HTR-8/SVneo (cell line): ENCODE measurements at regions not wholly inside any gene's neighbourhood (a gene's known extent, or its start where the extent isn't known, plus 50 kb on each side); places are given as distances from the start of the nearest gene placed in this dataset.

ENCODE experiments used
- DNase-seq: peaks from one replicate; pipeline ENCODE4 v3.0.0; 2011; ENCODE audit warnings: low spot score, mixed read lengths; ENCODE audit not compliant: insufficient read length
- FAIRE-seq: peaks from 2 replicates; lab custom pipeline; 2011; peaks lifted over from hg19 to GRCh38; lab: Jason Lieb, UNC

DNA sequence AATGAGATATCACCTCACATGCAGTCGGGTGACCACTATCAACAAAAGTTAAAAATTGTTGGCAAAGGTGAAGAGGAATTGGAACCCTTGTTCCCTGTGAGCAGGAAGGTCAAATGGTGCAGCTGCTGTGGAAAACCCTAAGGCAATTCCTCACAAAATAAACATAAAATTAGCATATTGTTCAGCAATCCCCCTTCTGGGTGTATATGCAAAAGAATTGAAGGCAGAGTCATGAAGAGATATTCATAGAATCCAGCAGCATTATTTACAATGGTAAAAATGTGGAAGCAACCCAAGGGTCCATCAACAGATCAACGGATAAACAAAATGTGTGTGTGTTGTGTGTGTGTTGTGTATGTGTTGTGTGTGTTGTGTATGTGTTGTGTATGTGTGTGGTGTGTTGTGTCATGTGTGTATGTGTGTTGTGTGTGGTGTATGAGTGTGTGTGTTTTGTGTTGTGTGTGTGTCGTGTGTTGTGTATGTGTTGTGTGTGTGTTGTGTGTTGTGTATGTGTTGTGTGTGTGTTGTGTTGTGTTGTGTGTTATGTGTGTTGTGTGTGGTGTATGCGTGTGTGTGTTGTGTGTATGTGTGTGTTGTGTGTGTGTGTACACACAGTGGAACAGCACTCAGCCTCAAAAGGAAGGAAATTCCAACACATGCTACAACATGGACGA lies 245.1 kb downstream of the ERMARD start:
- DNase-seq: no peak
- FAIRE-seq: no peak

DNA sequence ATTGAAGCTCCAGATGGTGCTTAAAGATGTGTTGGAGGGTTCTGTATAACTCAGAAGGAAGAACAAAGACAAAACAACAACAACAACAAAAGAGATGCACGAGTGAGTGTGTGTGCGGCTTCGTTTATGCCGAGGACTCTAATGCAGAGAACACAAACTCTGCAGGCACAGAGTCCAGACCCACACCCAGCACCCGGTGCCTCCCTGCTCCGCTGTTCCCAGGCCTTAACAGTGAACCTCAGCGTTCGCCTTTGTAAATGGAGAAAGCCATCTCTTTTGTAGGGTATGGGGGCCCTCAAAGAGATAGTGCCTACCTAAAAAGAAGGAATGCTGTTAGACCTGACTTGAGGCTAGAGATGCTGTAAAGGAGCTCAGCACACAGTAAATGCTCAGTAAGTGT lies 243.3 kb downstream of the ERMARD start:
- DNase-seq: no peak
- FAIRE-seq: no peak

DNA sequence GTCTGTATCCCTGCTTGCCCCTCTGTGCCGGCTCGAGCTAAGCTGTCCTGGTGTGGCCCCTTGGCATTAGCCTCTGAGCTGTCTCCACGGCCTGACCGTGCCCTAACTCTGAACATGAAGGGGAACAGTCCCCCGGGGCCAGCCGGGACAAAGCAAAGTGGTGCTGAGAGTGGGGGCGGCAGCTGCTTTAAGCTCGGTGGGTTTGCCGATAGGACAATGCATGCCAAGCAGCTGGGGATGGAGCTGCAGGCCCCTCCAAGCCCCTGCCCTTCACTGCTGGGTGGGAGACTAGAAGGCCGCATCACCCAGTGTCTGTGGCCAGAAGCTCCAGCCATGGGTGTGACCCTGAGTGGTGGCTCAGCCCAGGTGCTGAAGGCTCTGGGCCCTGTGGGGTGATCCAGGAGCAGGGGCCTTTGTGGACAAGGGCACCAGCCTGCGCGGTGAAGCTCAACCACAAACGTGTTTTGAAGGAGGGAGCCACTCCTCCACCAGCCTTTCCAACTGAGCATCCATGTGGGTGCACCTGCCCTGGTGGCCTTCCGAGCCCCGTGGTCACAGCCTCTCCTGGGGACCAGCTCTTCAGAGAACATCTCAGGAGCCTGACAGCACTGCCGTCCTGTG lies 242.5 kb downstream of the ERMARD start:
- FAIRE-seq (no peak), DNase-seq (no peak)

DNA sequence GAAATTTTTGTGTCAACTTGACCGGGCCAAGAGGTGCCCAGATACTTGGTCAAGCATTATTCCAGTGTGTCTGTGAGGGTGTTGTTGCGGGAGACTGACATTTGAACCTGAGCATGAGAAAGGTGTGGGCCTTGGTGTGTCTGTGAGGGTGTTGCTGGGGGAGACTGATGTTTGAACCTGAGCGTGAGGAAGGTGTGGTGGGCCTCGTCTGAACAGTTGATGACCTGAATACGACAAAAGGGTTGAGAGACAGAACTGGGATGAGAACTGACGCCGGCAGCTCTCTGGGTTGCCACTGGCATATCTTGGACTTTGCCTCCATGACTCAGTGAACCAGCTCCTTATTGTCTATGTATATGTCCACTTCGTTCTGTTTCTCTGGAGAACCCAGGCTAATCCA lies 240.5 kb downstream of the ERMARD start:
- DNase-seq: no peak
- FAIRE-seq: no peak

DNA sequence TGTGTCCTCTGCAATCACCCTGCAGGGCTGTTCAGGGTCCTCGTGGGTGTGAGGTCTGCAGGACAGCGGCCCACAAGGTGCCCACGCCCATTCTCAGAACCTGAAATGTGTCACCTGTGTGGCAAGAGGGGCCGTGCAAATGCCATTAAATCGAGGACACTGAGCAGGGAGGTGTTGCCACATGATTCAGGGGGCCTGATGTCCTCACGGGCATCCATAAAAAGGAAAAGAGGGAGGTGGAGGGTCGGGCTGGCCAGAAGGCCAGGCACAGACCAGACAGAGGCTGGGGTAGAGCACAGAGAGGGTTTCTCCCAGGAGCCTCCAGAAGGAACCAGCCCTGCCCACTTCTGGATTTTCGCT lies 239.6 kb downstream of the ERMARD start:
- DNase-seq: no peak
- no peak for FAIRE-seq

DNA sequence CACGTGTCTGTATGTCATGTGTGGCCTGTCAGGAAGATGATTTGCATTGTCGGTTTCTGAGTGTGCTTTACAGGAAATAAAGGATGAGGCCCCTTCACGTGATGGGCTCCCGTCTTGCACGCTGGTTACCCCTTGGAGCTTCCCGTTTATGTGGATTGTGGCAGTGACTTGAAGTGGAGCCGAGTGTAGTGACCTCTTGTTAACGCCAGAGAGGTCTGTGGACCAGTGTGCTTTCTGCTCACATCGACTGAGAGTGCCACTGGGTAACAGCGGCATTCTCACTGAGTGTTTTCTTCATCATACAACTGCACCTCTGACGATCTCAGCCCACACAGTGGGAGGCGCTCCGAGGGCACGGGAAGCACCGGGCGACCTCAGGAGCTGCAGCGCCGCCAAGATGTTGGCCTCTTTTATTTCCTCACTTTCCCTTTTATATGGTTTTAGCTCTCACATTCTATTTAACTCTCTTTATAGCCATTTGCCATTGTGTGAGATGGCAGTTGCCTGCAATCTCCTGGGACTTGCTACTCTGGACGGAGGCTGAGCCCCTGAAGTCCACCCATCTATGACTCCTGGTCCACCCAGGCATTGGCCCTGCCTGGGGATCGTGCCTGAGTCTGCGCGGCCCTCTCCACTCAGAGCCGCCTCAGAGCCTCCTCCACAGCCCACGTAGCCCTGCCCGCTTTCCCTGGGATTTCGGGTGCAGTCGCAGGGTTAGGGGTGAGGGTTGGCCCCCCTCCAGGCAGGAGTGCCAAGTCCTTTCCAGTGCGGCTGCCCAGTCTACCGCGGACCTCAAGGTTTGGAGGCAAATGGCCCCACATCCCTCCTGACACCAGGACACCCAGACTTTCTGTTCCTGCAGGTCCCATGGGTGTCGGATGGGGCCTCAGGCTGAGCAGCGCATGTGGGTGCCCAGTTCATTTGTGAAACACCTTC lies 238.9 kb downstream of the ERMARD start:
- FAIRE-seq: no peak

DNA sequence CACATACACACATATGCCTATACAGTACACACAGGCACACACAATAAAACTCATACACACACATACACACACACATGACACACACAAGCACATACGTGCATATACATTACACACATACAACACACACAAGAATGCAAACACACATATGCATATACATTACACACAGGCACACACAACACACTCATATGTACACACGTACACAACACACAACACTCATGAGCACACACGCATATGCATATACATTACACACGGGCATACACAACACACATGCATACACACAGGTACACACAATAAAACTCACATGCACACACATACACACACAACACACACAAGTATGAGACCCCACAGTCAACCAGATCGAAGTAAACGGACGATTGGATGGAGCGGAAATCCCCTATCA lies 238.2 kb downstream of the ERMARD start:
- DNase-seq (no peak), FAIRE-seq (no peak)

More for the DNA sequence above, 238.9 kb downstream of the ERMARD start:
- no peak for DNase-seq

DNA sequence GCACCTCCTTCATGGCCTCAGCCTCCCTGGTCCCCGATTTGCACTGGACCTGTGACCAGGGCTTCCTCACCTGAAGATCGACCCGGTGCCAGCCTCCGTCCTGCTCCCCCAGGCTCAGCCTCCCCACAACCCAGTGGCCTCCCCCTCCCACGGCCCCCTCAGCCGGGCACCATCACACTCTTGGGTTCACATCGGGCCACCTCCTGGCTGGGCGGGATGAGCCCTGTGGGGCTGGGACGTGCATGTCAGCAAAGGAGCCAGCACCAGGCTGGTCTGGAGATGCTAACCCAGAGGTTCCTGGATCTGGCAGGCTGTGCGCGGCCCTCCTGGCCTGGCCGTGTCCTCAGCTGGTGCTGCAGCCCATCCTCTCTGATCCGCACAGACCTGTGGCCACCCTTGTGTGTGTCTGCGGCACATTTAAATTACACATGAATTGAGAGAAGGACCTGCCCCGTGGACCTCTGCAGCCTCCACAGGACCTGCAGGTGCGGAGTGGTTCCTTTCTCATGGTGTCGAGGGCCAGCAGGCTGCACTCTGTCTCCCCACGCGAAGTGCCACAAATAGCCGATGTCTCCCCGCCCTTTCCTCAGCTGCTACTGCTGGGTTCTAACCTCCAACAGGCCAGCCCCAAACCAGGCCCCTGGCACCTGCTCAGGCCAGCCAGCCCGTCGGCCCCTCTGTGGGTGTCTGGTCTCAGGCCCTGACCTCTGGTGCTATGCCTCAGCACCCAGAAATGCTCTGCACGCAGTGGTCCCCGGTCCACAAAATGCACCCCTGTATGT lies 237.5 kb downstream of the ERMARD start:
- FAIRE-seq: no peak
- no peak for DNase-seq

DNA sequence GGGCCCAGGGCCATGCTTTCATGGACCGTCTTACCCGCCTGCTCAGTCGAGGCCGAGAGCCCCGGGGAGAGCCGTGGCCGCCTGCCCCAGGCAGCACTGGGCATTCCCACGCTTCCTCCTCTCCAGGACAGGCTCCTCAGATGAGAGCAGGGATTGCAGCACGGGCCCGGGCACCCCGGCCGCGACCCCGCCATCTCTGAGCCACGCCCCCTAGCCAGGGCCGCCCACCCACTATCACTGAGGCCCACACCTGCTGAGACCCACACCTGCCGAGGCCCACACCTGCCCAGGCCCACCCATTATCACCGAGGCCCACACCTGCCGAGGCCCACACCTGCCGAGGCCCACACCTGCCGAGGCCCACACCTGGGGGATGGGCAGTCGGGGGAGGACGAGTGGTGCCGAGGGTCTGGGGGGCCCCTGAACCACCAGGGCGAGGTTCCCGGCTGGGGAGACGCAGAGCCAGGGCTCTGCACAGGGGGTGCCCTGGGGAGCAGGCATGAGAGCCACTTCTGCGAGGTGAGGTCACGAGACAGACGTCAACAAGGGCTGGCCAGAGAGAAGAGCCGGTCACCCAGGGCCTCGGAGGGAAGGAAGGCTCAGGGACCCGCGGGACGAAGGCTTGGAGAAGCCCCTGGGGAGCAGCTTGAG lies 235.6 kb downstream of the ERMARD start:
- DNase-seq (no peak), FAIRE-seq (no peak)

DNA sequence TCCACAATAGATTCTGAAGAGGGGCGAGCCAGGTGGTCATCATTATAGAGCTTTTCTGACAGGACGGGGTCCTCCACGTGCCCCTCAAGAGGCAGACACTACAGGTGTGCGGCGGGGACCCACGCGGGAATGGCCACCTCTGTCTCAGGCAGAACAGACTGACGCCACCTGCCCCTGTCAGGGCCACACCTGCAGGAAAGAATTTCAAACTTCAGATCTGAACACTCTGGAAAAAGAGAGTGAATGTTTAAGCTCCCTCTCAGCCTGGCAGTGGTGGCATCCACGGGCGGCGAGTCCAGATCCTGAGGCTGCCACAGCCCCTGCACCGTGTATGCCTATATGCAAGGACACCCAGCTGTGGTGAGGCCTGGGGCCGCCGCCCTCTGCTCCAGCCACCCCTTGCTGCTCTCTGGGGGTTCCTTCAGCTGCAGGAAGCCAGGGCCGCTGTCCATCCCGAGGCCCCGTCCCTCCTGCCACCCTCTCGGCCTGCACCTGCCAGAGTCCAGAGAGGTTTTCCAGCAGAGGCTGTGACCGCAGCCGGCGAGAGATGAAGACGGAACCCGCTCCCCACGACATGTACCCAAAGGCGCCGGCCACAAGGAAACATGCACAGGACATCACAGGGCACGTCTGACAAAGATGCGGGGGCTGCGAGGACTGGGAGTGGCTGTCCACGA lies 234.9 kb downstream of the ERMARD start:
- DNase-seq (no peak), FAIRE-seq (no peak)

DNA sequence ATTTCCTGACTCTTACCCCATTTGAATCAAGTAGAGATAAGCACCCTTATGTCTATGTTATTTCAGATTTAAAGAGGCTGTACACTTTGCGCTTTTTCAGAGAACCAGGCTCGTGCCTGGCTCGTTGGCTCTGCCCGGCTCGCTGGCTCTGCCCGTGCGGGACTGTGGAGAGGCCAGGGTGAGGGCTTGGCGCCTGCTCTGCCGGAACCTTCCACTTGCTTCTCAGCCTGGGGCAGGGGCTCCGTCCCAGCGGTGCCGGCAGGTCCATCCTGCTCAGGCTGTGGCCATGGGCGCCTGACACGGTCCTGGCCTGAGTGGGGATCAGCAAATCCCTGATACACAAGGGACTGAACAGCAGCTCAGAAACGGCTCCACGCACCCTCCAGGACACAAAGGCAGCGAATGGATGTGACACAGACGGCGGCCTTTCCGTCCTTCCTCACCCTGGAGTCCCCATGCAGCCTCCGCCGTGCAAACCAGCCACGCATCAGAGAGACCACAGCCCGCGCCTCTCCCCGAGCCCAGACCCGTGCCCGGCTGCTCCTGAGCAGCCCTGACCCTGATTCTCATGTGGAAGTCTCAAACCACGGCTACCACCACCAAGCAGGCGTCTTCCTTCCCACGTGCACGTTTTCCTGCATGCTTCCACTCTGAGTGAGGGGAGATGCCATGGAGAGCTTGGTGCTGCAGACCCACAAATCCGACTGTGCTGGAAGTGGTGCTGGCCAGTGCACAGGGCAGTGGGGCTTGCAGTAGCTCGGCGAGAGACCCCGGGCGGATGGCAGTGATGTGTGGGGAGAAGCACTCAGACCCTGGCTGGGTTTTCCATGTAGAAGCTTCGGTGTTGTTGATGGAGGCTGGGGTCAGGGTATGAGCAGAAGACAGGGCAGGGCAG lies 233.9 kb downstream of the ERMARD start:
- DNase-seq (no peak), FAIRE-seq (no peak)

DNA sequence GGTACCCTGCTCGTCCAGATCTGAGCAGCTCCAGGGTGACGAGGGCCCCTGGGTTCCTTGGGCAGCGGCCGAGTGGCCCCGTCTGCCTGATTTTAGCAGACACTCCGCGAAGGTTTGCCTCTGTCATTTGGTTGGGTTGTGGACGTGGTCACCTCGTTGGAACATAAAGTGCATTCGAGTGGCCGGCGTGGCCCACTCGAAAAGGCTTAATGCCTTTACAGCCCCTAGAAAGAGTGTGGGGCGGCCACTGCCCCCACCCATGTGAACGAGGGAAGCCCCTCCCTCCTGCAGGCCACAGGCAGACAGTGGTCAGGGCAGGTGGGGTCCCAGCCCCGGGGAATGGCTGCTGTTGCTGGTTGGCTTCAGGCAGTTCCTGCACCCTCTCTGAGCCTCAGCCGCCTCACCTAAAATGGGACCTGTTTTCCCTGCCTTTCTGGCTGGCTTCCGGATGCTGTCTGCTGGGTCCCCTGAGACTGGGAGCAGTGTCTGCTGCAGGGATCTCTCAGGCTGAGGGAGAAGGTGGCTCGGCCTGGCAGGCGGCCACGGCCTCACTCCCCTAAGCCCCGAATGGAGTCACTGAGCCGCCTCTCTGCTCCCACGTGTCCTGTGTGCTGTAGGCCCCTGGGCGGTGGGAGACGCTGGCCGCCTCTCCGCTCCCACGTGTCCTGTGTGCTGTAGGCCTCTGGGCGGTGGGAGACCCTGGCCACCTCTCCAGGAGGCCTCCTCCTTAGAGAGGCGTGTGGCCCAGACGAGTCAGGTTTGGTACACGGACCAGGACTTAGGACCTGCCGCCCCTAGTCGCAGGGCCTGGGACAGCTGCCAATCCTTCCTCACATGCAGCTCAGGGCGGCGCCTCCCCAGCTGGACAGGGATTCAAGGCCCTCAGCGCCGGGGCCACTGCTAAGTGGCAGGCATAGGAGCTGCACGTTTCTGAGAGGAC lies 233.0 kb downstream of the ERMARD start:
- DNase-seq (no peak), FAIRE-seq (no peak)

DNA sequence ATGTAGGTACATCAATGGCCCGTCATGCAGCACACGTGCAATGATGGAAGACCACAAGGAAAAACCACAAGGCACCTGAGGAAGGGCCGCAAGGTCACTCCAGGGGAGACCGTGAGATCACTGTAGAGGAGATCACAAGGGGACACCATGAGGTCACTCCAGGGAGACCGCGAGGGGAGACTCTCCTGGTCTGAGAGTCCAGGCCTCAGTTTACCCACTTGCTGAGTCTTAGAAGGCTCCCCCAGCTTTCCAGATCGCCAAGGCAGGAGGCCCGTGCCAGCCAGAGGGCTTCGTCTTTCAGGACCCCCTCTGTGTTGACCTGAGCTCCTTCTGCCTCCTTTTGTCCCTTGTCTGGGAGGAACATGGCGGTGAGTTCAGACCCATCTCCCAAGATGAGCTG lies 232.2 kb downstream of the ERMARD start:
- DNase-seq (no peak), FAIRE-seq (no peak)

DNA sequence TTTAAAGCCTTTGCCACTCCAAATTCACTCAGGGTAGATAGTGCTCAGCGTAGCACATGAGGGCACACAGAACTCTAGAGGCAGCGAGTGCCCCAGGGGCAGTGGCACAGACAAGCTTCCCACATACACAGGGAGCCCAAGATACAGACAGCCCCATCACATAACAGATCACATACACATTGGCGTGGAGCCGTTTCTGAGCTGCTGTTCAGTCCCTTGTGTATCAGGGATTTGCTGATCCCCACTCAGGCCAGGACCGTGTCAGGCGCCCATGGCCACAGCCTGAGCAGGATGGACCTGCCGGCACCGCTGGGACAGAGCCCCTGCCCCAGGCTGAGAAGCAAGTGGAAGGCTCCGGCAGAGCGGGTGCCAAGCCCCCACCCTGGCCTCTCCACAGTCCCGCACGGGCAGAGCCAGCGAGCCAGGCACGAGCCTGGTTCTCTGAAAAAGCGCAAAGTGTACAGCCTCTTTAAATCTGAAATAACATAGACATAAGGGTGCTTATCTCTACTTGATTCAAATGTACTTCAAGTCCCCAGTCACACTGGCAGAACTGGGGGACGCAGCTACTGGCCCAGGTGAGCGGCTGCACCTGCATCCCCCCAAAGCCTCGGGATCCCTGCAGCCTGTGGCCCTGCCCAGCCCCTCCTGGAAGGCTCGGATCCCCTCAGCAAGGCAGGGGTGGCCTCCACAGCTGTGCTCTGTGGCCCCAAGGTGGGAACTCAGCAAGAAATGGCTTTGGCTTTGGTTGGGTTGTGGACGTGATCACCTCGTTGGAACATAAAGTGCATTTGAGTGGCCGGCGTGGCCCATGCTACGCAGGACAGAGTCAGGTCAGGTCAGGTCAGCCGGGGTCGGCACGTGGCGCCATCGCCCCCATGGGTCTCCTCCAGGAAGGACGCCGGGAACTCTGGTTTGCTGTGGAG lies 231.3 kb downstream of the ERMARD start:
- DNase-seq (no peak), FAIRE-seq (no peak)

DNA sequence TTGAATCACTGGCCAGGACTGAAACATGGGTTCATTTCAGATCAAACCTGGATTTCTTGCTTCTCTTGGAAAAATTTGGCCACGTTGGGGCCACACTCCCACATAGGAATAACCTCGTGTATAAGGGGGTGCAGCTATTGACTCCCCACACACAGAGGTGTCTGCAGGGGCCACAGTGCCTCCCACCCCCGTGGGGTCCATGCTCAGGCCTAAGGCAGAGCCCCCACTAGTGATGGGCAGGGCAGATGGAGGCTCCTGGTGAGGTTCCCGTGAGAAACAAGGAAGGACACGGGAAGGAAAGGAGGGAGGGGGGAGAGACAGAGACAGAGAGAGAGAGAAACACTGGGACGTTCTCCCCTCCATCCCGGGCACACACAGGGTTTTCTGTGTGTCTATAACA lies 230.5 kb downstream of the ERMARD start:
- no peak for FAIRE-seq
- DNase-seq: no peak

DNA sequence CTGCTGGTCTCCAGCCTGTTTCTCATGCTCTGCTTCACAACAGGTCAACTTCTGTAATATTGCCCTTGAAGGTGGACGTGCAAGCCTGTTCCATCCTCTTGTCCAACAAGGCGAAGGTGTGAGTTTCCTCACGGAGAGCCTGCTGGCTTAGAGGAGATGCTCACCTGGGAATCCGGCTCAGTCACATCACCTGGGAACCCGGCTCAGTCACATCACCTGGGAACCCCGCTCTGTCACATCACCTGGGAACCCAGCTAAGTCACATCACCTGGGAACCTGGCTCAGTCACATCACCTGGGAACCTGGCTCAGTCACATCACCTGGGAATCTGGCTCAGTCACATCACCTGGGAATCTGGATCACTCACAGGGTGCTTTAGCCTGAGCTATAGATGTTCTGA lies 230.1 kb downstream of the ERMARD start:
- no peak for FAIRE-seq
- DNase-seq: no peak
